Activated B cell treated with CpG ODN at 0.5 μM for 24 hours (primary cell): ENCODE measurements at regions not wholly inside any gene's neighbourhood (a gene's known extent, or its start where the extent isn't known, plus 50 kb on each side); places are given as distances from the start of the nearest gene placed in this dataset.

Experiments used
- ATAC-seq: fragments of 200-7000 bp; cut with Tn5 transposase; one replicate; pipeline ENCODE4 v1.10.0; 2021; ENCODE audit warnings: low read depth, mild to moderate bottlenecking, moderate library complexity
- CTCF ChIA-PET: fragments of 350-600 bp; sonication (Branson Sonifier 250); formaldehyde crosslinking; loops from one replicate; lab custom pipeline; 2021; ENCODE audit warnings: antibody characterized with exemption; lab: Charles Lee
- POLR2A ChIA-PET: fragments of 350-600 bp; sonication (Branson Sonifier 250); formaldehyde crosslinking; loops from one replicate; lab custom pipeline; 2021; ENCODE audit warnings: antibody characterized with exemption; lab: Charles Lee
- DNase-seq: peaks from one replicate; pipeline ENCODE4 v3.0.0; 2022
- H3K27ac Mint-ChIP-seq: one replicate; pipeline ENCODE4 v1.8.0; 2020; ENCODE audit warnings: mixed read lengths
- H3K27me3 Mint-ChIP-seq: one replicate; pipeline ENCODE4 v1.8.0; 2021; ENCODE audit warnings: mixed read lengths
- H3K36me3 Mint-ChIP-seq: one replicate; pipeline ENCODE4 v1.8.0; 2021; ENCODE audit warnings: low read depth, mixed read lengths
- H3K4me1 Mint-ChIP-seq: one replicate; pipeline ENCODE4 v1.8.0; 2021; ENCODE audit warnings: mixed read lengths
- H3K4me3 Mint-ChIP-seq: one replicate; pipeline ENCODE4 v1.8.0; 2020; ENCODE audit warnings: mild to moderate bottlenecking, mixed read lengths
- H3K9me3 Mint-ChIP-seq: one replicate; pipeline ENCODE4 v1.8.0; 2020; ENCODE audit warnings: mixed read lengths
- CTCF ChIP-seq: fragments of 200-600 bp; IDR thresholded peaks from one replicate; pipeline ENCODE4 v1.8.0; 2022; ENCODE audit warnings: antibody characterized with exemption, mild to moderate bottlenecking
- intact Hi-C: fragments of 100-400 bp; cut with micrococcal nuclease; formaldehyde crosslinking; loops from one replicate; pipeline ENCODE4 v1.15.1; 2024

GRCh38 chrX:97938706-97939105, 1055.0 kb downstream of the RPA4 start:
- no peaks in the 10 kb centered on the region for H3K4me1 Mint-ChIP-seq
- CTCF ChIA-PET = no interaction called here
- no peak overlapping the region for H3K4me3 Mint-ChIP-seq
- H3K36me3 Mint-ChIP-seq = no peaks in the 10 kb centered on the region
- H3K27ac Mint-ChIP-seq = no peak overlapping the region
- ATAC-seq (no peak), DNase-seq (no peak)
- intact Hi-C loops = no loop called here
- no peaks in the 10 kb centered on the region for H3K9me3 Mint-ChIP-seq
- TF ChIP-seq CTCF = no peak
- H3K27me3 Mint-ChIP-seq = no peaks in the 10 kb centered on the region
- POLR2A ChIA-PET = no interaction called here

- Mint-ChIP-seq H3K9me3 (no peaks in the 10 kb centered on the region), H3K36me3 (no peaks in the 10 kb centered on the region), H3K4me1 (no peaks in the 10 kb centered on the region), H3K4me3 (no peak overlapping the region), H3K27me3 (no peaks in the 10 kb centered on the region), H3K27ac (no peak overlapping the region)
- ChIA-PET CTCF (no interaction called here), POLR2A (no interaction called here)
- intact Hi-C loops = no loop called here
- DNase-seq (no peak), ATAC-seq (no peak)
- no peak for TF ChIP-seq CTCF
Observed at GRCh38 chrX:97968376-97969163, 1084.9 kb downstream of the RPA4 start.

GRCh38 chrX:97984641-97985040, 1100.9 kb downstream of the RPA4 start:
- Mint-ChIP-seq H3K9me3 (no peaks in the 10 kb centered on the region), H3K4me1 (no peaks in the 10 kb centered on the region), H3K27me3 (no peaks in the 10 kb centered on the region), H3K36me3 (no peaks in the 10 kb centered on the region), H3K27ac (no peak overlapping the region), H3K4me3 (no peak overlapping the region)
- ChIA-PET POLR2A (no interaction called here), CTCF (no interaction called here)
- no peak for ATAC-seq
- intact Hi-C loops = no loop called here
- DNase-seq = no peak
- no peak for TF ChIP-seq CTCF

DNA sequence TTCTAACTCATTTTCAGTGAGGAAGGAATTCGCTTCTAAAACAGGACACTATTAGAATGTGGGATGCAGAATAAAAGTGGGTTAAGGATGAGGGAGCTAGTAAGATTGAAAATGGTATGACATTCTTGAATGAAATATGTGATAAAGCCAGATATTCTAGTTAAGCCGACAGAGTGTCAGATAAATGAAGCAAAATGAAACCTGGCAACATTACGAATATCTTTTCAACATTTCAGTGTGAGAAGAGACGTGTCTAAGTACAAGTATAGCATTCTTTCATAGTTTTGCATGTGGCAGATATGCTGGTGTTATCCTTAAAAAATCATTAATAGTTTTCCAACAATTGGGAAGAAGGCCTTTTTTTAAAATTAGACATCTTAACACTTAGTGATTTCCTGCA, 1101.4 kb downstream of the RPA4 start:
- Mint-ChIP-seq H3K4me3 (no peak overlapping the region), H3K27ac (no peak overlapping the region), H3K9me3 (no peaks in the 10 kb centered on the region), H3K27me3 (no peaks in the 10 kb centered on the region), H3K4me1 (no peaks in the 10 kb centered on the region), H3K36me3 (no peaks in the 10 kb centered on the region)
- no peak for DNase-seq
- no peak for ATAC-seq
- ChIA-PET CTCF (no interaction called here), POLR2A (no interaction called here)
- TF ChIP-seq CTCF = no peak
- intact Hi-C loops = no loop called here

DNA sequence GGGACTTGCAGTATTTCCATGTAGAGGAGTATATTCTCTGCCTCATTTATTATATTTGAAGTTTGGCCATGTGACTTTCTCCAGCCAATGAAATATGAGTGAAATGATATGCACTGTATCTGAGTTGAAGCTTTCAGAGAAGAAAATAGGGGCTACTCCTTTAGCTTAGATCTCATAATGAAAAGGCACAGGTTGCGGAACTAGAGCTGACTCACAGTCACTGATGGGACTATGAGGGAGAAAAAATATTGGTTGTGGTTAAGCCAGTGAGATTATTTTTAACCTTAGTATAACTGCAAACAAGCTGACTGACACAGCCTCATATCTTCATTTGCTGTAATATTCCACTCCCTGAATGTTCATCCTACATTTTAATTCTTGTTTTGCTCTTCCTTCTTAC, 1104.3 kb downstream of the RPA4 start:
- POLR2A ChIA-PET = no interaction called here
- no peaks in the 10 kb centered on the region for H3K4me1 Mint-ChIP-seq
- H3K4me3 Mint-ChIP-seq = no peak overlapping the region
- no peak overlapping the region for H3K27ac Mint-ChIP-seq
- no peak for TF ChIP-seq CTCF
- no peaks in the 10 kb centered on the region for H3K36me3 Mint-ChIP-seq
- no peaks in the 10 kb centered on the region for H3K27me3 Mint-ChIP-seq
- CTCF ChIA-PET = no interaction called here
- peaks cover 2% of the 10 kb centered on the region for H3K9me3 Mint-ChIP-seq
- no peak for DNase-seq
- ATAC-seq = no peak
- intact Hi-C loops = no loop called here
